ENCODE measurements at regions not wholly inside any gene's neighbourhood (a gene's known extent, or its start where the extent isn't known, plus 50 kb on each side); places are given as distances from the start of the nearest gene placed in this dataset.
A peak's percentile ranks its signal among the peaks of the same experiment; 100 is the strongest.

DNA sequence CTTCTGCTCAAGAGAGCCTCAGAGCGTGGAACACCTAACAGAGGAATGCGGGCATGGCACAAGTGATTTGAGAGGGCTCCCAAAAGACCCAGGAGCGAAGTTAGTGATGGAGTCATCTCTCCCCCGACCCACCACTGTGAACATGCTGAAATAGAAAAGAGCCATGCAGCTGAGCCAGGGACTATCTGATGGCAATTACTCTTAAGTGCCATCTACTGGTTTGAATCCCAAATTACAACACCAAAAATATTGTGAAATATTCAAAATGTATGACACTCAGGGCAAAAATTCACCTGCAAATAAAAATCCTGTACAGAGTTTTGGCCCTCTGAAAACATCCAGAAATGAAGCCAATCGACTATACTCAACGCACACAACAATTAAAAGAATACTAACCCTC is 2038.9 kb upstream of the ADGRL3 start:
- DNase-seq (ENCODE audit: low read depth), result no peak
- H3K4me3 ChIP-seq (ENCODE audit: low read length), result no peak overlapping the region
- TF ChIP-seq, protein P1, sequence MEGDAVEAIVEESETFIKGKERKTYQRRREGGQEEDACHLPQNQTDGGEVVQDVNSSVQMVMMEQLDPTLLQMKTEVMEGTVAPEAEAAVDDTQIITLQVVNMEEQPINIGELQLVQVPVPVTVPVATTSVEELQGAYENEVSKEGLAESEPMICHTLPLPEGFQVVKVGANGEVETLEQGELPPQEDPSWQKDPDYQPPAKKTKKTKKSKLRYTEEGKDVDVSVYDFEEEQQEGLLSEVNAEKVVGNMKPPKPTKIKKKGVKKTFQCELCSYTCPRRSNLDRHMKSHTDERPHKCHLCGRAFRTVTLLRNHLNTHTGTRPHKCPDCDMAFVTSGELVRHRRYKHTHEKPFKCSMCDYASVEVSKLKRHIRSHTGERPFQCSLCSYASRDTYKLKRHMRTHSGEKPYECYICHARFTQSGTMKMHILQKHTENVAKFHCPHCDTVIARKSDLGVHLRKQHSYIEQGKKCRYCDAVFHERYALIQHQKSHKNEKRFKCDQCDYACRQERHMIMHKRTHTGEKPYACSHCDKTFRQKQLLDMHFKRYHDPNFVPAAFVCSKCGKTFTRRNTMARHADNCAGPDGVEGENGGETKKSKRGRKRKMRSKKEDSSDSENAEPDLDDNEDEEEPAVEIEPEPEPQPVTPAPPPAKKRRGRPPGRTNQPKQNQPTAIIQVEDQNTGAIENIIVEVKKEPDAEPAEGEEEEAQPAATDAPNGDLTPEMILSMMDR (conservative IDR thresholded peaks at IDR 0.05; ENCODE audit: low read depth, low read length), result peak; percentile 37

DNA sequence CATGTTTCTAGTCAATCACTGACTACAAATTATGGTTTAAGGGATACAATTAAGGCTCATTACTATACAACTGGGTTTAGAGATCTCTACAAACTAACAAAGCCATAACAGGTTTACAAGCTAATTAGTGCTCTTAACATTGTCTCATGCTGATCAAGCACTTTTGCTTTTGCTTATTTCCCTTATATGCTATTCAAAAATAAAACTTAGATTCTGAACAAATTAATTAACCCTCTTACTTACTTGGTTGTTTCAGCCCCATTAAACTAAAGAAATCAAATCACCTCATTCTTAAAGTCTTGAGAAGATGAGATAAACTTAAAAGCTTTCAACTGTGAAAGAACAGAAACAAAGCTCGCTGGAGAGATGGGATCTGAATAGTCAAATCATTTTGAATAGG is 2024.5 kb upstream of the ADGRL3 start:
- TF ChIP-seq, protein P1 (conservative IDR thresholded peaks at IDR 0.05; ENCODE audit: low read depth, low read length), result no peak
- DNase-seq (ENCODE audit: low read depth), result no peak
- no peak overlapping the region for H3K4me3 ChIP-seq (ENCODE audit: low read length)

DNA sequence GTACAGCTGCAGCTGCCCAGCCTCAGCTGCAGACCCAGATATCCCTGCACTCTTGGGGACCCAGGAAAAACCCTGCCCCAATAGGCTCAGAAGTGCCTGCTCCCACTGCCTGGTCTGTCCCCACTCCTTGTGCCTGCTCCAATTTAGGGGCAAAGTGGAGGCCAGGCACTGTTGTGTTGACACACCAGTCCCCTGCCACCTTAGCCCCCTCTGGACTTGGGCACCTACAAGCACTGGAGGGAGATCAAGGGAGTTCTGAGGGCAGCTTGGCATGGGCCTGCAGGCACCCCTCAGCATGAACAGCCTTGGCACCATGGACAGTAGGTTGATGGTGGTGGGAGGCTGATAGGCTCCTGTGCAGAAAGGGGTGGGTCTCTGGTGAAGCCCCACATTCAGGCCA is 2020.8 kb upstream of the ADGRL3 start:
- no peak for DNase-seq (ENCODE audit: low read depth)
- no peak overlapping the region for H3K4me3 ChIP-seq (ENCODE audit: low read length)
- TF ChIP-seq, protein P1 (conservative IDR thresholded peaks at IDR 0.05; ENCODE audit: low read depth, low read length), result no peak

DNA sequence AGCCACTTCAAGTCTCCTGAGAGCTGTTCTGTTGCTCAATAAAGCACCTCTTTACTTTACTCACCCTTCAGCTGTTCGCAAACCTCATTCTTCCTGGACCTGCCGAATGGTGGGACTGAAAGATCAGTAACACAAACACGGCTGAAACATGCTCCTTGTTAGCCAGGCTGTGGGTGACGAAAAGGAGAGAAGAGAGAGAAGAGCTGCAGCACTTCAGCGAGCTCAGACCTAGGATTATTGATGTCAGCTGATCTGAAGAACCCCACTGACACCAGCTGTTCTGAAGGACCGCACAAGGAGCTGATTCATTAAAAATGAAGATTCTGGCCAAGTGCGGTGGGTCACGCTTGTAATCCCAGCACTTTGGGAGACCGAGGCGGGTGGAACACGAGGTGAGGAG is 2020.0 kb upstream of the ADGRL3 start:
- TF ChIP-seq, protein P1 (conservative IDR thresholded peaks at IDR 0.05; ENCODE audit: low read depth, low read length), result no peak
- H3K4me3 ChIP-seq (ENCODE audit: low read length), result no peak overlapping the region
- no peak for DNase-seq (ENCODE audit: low read depth)

DNA sequence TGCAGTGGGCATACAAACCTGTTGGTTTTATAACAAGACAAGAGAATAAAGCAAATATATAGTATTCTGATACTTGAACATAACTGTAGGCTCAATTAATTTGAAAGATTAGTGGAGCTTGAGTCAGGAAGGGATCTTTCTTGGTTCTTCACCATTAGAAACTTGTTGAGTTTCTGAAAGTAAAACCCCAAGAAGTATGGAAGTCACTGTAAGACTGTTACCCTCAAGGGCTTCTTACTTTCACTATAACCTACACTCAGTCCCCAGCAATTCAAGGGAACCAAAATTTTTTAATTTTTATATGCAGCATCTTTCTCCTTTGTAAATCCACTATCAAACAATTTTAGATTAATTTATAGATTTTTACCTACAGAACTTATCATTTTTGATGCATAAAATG is 2019.2 kb upstream of the ADGRL3 start:
- TF ChIP-seq, protein P1 (conservative IDR thresholded peaks at IDR 0.05; ENCODE audit: low read depth, low read length), result no peak
- no peak overlapping the region for H3K4me3 ChIP-seq (ENCODE audit: low read length)
- DNase-seq (ENCODE audit: low read depth), result no peak

DNA sequence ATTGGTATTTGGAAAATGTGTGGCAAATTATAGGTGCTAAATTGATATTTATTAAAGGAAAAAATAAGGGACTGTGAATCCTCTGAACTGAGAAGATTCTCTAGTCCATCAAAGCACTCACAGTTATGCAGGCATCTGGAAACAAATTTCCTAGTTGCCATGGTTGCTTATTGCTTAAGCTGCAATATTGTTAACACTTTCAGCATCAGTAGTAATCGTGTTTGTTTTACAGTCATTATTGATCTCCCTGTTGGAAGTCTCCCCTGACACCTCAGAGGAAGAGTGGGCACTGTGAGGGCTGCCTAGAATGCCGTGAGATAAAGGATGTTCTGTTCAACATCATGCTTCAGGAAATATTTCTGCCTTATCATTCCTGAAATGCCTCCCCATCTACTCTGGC is 2004.3 kb upstream of the ADGRL3 start:
- DNase-seq (ENCODE audit: low read depth), result no peak
- TF ChIP-seq, protein P1 (conservative IDR thresholded peaks at IDR 0.05; ENCODE audit: low read depth, low read length), result no peak
- no peak overlapping the region for H3K4me3 ChIP-seq (ENCODE audit: low read length)

DNA sequence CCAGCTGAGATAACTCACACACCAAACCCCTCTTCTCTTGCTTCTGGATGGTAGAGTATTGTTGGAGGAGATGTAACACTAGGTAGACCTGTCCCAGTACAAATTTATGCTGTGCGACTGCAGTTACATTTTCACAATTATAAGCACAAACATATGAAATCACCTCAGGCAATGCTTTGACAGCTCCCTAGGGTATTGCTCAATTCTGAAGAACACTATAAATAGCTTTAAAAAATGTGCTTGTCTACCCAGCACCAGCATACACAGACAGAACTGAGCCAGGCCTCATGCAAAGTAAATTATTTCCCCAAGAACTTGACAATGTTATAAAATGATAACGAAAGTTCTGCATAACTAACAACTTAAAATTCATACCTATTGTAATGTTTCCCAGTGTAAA is 1999.1 kb upstream of the ADGRL3 start:
- TF ChIP-seq, protein P1 (conservative IDR thresholded peaks at IDR 0.05; ENCODE audit: low read depth, low read length), result no peak

More for the DNA sequence above, 1999.1 kb upstream of the ADGRL3 start:
- no peak overlapping the region for H3K4me3 ChIP-seq (ENCODE audit: low read length)
- DNase-seq (ENCODE audit: low read depth), result no peak

All from retinal pigment epithelial cell (primary cell).